A673 (cell line): ENCODE measurements at regions not wholly inside any gene's neighbourhood (a gene's known extent, or its start where the extent isn't known, plus 50 kb on each side); places are given as distances from the start of the nearest gene placed in this dataset.

Experiments
- CTCF ChIP-seq: fragments of 300-800, 200-600 bp; sonication (generic); conservative IDR thresholded peaks from 2 replicates; pipeline ENCODE4 v1.5.1; 2017; ENCODE audit warnings: low read depth, mild to moderate bottlenecking, antibody characterized with exemption, low read length, moderate library complexity, mixed read lengths
- EZH2 ChIP-seq: fragments of 200-600 bp; sonication (generic); IDR thresholded peaks from 2 replicates; pipeline ENCODE4 v1.6.1; 2017; ENCODE audit warnings: borderline replicate concordance, low read depth, mild to moderate bottlenecking, mixed read lengths, antibody characterized with exemption, low read length; ENCODE audit not compliant: poor library complexity, severe bottlenecking

- no peak for TF ChIP-seq CTCF
- TF ChIP-seq EZH2 = no peak
These were observed 725.2 kb upstream of the CELF2 start for GRCh38 chr10:10292501-10292900.
